GM19043 (cell line): ENCODE measurements at regions not wholly inside any gene's neighbourhood (a gene's known extent, or its start where the extent isn't known, plus 50 kb on each side); places are given as distances from the start of the nearest gene placed in this dataset.
"Not testable (repeated sequence)": the region's sequence is repeated elsewhere in the genome, so short reads cannot be mapped to it uniquely, and the experiment has no call there.

Experiments used
- ATAC-seq: cut with Tn5 transposase; IDR thresholded peaks from one replicate; pipeline ENCODE4 v1.9.1; 2021; ENCODE audit warnings: low read depth; ENCODE audit not compliant: unreplicated experiment

GRCh38 chr6:155854787-155855186 is 399.1 kb upstream of the NOX3 start:
- ATAC-seq: no peak

GRCh38 chr6:155853011-155853410 is 397.4 kb upstream of the NOX3 start:
- no peak for ATAC-seq

- ATAC-seq: no peak
Observed at GRCh38 chr6:155850408-155850841, 394.8 kb upstream of the NOX3 start.

- ATAC-seq: no peak
Observed at GRCh38 chr6:155847711-155848110, 392.1 kb upstream of the NOX3 start.

- ATAC-seq: no peak
Observed at GRCh38 chr6:155837474-155837873, 381.8 kb upstream of the NOX3 start.

- no peak for ATAC-seq
Observed at GRCh38 chr6:155832596-155832995, 377.0 kb upstream of the NOX3 start.

- ATAC-seq: no peak
Observed at GRCh38 chr6:155830531-155830930, 374.9 kb upstream of the NOX3 start.

- ATAC-seq: no peak
Observed at GRCh38 chr6:155829646-155830045, 374.0 kb upstream of the NOX3 start.

- ATAC-seq: no peak
Observed at GRCh38 chr6:155828989-155829388, 373.4 kb upstream of the NOX3 start.

GRCh38 chr6:155818698-155819097 is 363.1 kb upstream of the NOX3 start:
- ATAC-seq: no peak

GRCh38 chr6:155813548-155813947 is 357.9 kb upstream of the NOX3 start:
- no peak for ATAC-seq

GRCh38 chr6:155807243-155807642 is 351.6 kb upstream of the NOX3 start:
- ATAC-seq: no peak

GRCh38 chr6:155801046-155801445 is 345.4 kb upstream of the NOX3 start:
- ATAC-seq: no peak

- not testable (repeated sequence) for ATAC-seq
Observed at GRCh38 chr6:155798876-155799275, 343.2 kb upstream of the NOX3 start.

GRCh38 chr6:155795173-155795796 is 339.6 kb upstream of the NOX3 start:
- no peak for ATAC-seq

- no peak for ATAC-seq
Observed at GRCh38 chr6:155791891-155792290, 336.3 kb upstream of the NOX3 start.

GRCh38 chr6:155791186-155791585 is 335.5 kb upstream of the NOX3 start:
- ATAC-seq: no peak

GRCh38 chr6:155787168-155787567 is 331.5 kb upstream of the NOX3 start:
- ATAC-seq: no peak

- no peak for ATAC-seq
Observed at GRCh38 chr6:155786528-155786927, 330.9 kb upstream of the NOX3 start.

- no peak for ATAC-seq
Observed at GRCh38 chr6:155782739-155783459, 327.3 kb upstream of the NOX3 start.

- no peak for ATAC-seq
Observed at GRCh38 chr6:155782320-155782731, 326.7 kb upstream of the NOX3 start.

- ATAC-seq: no peak
Observed at GRCh38 chr6:155779456-155779855, 323.8 kb upstream of the NOX3 start.
